ENCODE measurements at regions not wholly inside any gene's neighbourhood (a gene's known extent, or its start where the extent isn't known, plus 50 kb on each side); places are given as distances from the start of the nearest gene placed in this dataset.

GRCh38 chr6:169119669-169120068 lies 134.0 kb downstream of the THBS2 start:
- Histone ChIP-seq H2AFZ (replicated peaks; ENCODE audit: low read length, poor library complexity) (no peak overlapping the region), H3K9me3 (ENCODE audit: control insufficient read depth, insufficient read depth, low read length) (no peaks in the 10 kb centered on the region), H2BK15ac (ENCODE audit: low read depth, low read length) (no peak overlapping the region), H4K91ac (ENCODE audit: insufficient read depth, low read depth, low read length) (no peak overlapping the region), H2BK120ac (ENCODE audit: low read depth, low read length) (no peak overlapping the region), H4K20me1 (ENCODE audit: insufficient read depth, low read length) (no peaks in the 10 kb centered on the region), H3K4me1 (ENCODE audit: control insufficient read depth, insufficient read depth, low read length) (no peaks in the 10 kb centered on the region), H3K9ac (ENCODE audit: low read depth, low read length) (no peak overlapping the region), H2AK9ac (replicated peaks; ENCODE audit: low read depth, low read length, poor library complexity) (no peak overlapping the region), H3K27ac (ENCODE audit: insufficient read depth, low read length) (no peak overlapping the region), H2BK20ac (ENCODE audit: low read depth, low read length) (no peak overlapping the region), H2BK5ac (ENCODE audit: low read depth, low read length, poor library complexity, severe bottlenecking) (no peak overlapping the region), H3K79me1 (ENCODE audit: low read depth in 1 of 2, low read length in 2 of 2) (no peaks in the 10 kb centered on the region), H3K4me3 (ENCODE audit: insufficient read depth, low read depth, low read length) (no peak overlapping the region), H3K18ac (ENCODE audit: low read depth, low read length) (no peak overlapping the region), H4K5ac (ENCODE audit: low read depth, low read length) (no peak overlapping the region), H3K4ac (ENCODE audit: low read depth, low read length) (no peak overlapping the region), H3K36me3 (ENCODE audit: control insufficient read depth, insufficient read depth, low read length) (no peaks in the 10 kb centered on the region), H2AK5ac (ENCODE audit: low read depth, low read length) (no peak overlapping the region), H3K4me2 (ENCODE audit: low read depth, low read length) (no peak overlapping the region), H3K9me1 (ENCODE audit: insufficient read depth, low read length) (no peaks in the 10 kb centered on the region), H3K23ac (ENCODE audit: low read depth, low read length) (no peak overlapping the region), H3K27me3 (ENCODE audit: control insufficient read depth, insufficient read depth, low read length) (no peaks in the 10 kb centered on the region; the same call in 1 of the 2 replicates), H4K8ac (ENCODE audit: low read depth in 2 of 2, low read length in 2 of 2) (no peak overlapping the region), H3K14ac (replicated peaks; ENCODE audit: low read depth, low read length) (no peak overlapping the region), H3K56ac (ENCODE audit: extremely low read depth, insufficient read depth, low read length) (no peak overlapping the region)
- no CpG with 5 or more reads among the region's 1 CpG for WGBS, 2 experiments (ENCODE audit: extremely low coverage in 2 of 2, insufficient read length in 1 of 2)
- no peak for TF ChIP-seq MAZ (IDR thresholded peaks at IDR 0.05; ENCODE audit: borderline replicate concordance, low read depth, low read length)
- TF ChIP-seq ELK1 (IDR thresholded peaks at IDR 0.05; ENCODE audit: borderline replicate concordance, low read depth, low read length), result no peak
- TF ChIP-seq CHD1 (IDR thresholded peaks at IDR 0.05; ENCODE audit: low read depth, low read length), result no peak
- no peak for TF ChIP-seq NFE2L2 (IDR thresholded peaks at IDR 0.05; ENCODE audit: low read depth, low read length)
- no peak for TF ChIP-seq RAD21 (IDR thresholded peaks at IDR 0.05; ENCODE audit: low read length)
- no peak for TF ChIP-seq BHLHE40 (IDR thresholded peaks at IDR 0.05; ENCODE audit: low read depth, low read length)
- no peak for TF ChIP-seq CEBPB (IDR thresholded peaks at IDR 0.05; ENCODE audit: low read depth, low read length)
- no peak for TF ChIP-seq CTCF (conservative IDR thresholded peaks at IDR 0.05; ENCODE audit: low read depth, low read length)
- no peak for TF ChIP-seq MXI1 (IDR thresholded peaks at IDR 0.05; ENCODE audit: borderline replicate concordance, low read depth, low read length)
- TF ChIP-seq FOS (IDR thresholded peaks at IDR 0.05; ENCODE audit: low read depth, low read length), result no peak
- no peak for TF ChIP-seq RCOR1 (IDR thresholded peaks at IDR 0.05; ENCODE audit: insufficient replicate concordance, low read length)
- TF ChIP-seq RFX5 (IDR thresholded peaks at IDR 0.05; ENCODE audit: low read depth, low read length), result no peak
- no peak for ATAC-seq (ENCODE audit: low read depth)
- dilution Hi-C loops (cut with HindIII; ENCODE audit: low sequenced_read_pairs, unreplicated experiment), result no loop called here
- in situ Hi-C loops (cut with MboI; ENCODE audit: low sequenced_read_pairs), result no loop called here
- POLR2A ChIA-PET (ENCODE audit: unreplicated experiment), result no interaction called here
- no TSS peak for BruUV-seq (replicated peaks)
- intact Hi-C loops (cut with micrococcal nuclease), result no loop called here
- CTCF ChIA-PET, result no interaction called here
- no peak for DNase-seq
